Vagina (tissue), 2 donors: ENCODE measurements at regions not wholly inside any gene's neighbourhood (a gene's known extent, or its start where the extent isn't known, plus 50 kb on each side); places are given as distances from the start of the nearest gene placed in this dataset.

Source experiments
- DNase-seq, 2 donors: peaks; one replicate each; pipeline ENCODE4 v3.0.0-alpha.2; 2017; ENCODE audit errors: extremely low spot score in 2 of 2
- H3K27ac ChIP-seq: fragments of 200-600 bp; sonication (generic); one replicate; pipeline ENCODE4 v1.5.1; 2019
- H3K27me3 ChIP-seq: fragments of 200-600 bp; sonication (generic); one replicate; pipeline ENCODE4 v1.5.1; 2019
- H3K36me3 ChIP-seq, 2 donors: fragments of 200-600 bp; sonication (generic); one replicate each; pipeline ENCODE4 v1.5.1; 2017 to 2019
- H3K4me1 ChIP-seq: fragments of 200-600 bp; sonication (generic); one replicate; pipeline ENCODE4 v1.5.1; 2019
- H3K4me3 ChIP-seq, 2 donors: fragments of 200-600 bp; sonication (generic); 1 replicate in 1 of 2; 2 replicates in 1 of 2; pipeline ENCODE4 v1.5.1; 2016 to 2019
- H3K9me3 ChIP-seq: fragments of 200-600 bp; sonication (generic); one replicate; pipeline ENCODE4 v1.5.1; 2019
- CTCF ChIP-seq, 3 experiments: fragments of 450-650 bp in 2 of 3; fragments of 200-600 bp in 1 of 3; sonication (generic) in 1 of 3; IDR thresholded peaks; one replicate each; pipeline ENCODE4 v1.5.1; 2017 to 2019; ENCODE audit warnings: antibody characterized with exemption in 3 of 3, mild to moderate bottlenecking in 2 of 3, moderate library complexity in 2 of 3
- POLR2A ChIP-seq, 2 donors: fragments of 450-650 bp; IDR thresholded peaks; one replicate each; pipeline ENCODE4 v1.6.1; 2017; ENCODE audit warnings: antibody characterized with exemption in 2 of 2, mild to moderate bottlenecking in 2 of 2, moderate library complexity in 2 of 2
- POLR2AphosphoS5 ChIP-seq, 2 donors: sonication (generic); formaldehyde crosslinking; IDR thresholded peaks; one replicate each; pipeline ENCODE4 v1.9.0; 2017; ENCODE audit warnings: antibody characterized with exemption in 2 of 2, mild to moderate bottlenecking in 2 of 2, low read depth in 1 of 2; ENCODE audit not compliant: insufficient read depth in 1 of 2
- intact Hi-C: fragments of 100-400 bp; cut with DNase I; formaldehyde crosslinking; loops from one replicate; pipeline ENCODE4 v1.15.1; 2023

- no peaks in the 10 kb centered on the region for H3K9me3 ChIP-seq
- no peaks in the 10 kb centered on the region for H3K36me3 ChIP-seq
- no peaks in the 10 kb centered on the region for H3K4me1 ChIP-seq
- DNase-seq = no peak
- no peaks in the 10 kb centered on the region for H3K27me3 ChIP-seq
- intact Hi-C loops = no loop called here
- no peak overlapping the region for H3K4me3 ChIP-seq
- H3K27ac ChIP-seq = no peak overlapping the region
- no peak for TF ChIP-seq POLR2A (IDR thresholded peaks at IDR 0.05)
- no peak for TF ChIP-seq POLR2AphosphoS5 (IDR thresholded peaks at IDR 0.05; ENCODE audit: insufficient read depth in 1 of 2, low read depth in 1 of 2)
- no peak for TF ChIP-seq CTCF (IDR thresholded peaks at IDR 0.05)
Measured at GRCh38 chr3:804211-804610, 288.6 kb upstream of the CNTN6 start.

GRCh38 chr3:805326-805725 is 287.5 kb upstream of the CNTN6 start:
- no peaks in the 10 kb centered on the region for H3K4me1 ChIP-seq
- H3K27me3 ChIP-seq = no peaks in the 10 kb centered on the region
- H3K4me3 ChIP-seq = no peak overlapping the region
- TF ChIP-seq POLR2A (IDR thresholded peaks at IDR 0.05) (no peak), CTCF (IDR thresholded peaks at IDR 0.05) (no peak), POLR2AphosphoS5 (IDR thresholded peaks at IDR 0.05; ENCODE audit: insufficient read depth in 1 of 2, low read depth in 1 of 2) (no peak)
- H3K36me3 ChIP-seq = no peaks in the 10 kb centered on the region
- intact Hi-C loops = no loop called here
- H3K9me3 ChIP-seq = no peaks in the 10 kb centered on the region
- no peak overlapping the region for H3K27ac ChIP-seq
- DNase-seq = no peak

GRCh38 chr3:806006-806405 is 286.8 kb upstream of the CNTN6 start:
- no peaks in the 10 kb centered on the region for H3K4me1 ChIP-seq
- no peak for TF ChIP-seq POLR2AphosphoS5 (IDR thresholded peaks at IDR 0.05; ENCODE audit: insufficient read depth in 1 of 2, low read depth in 1 of 2)
- TF ChIP-seq CTCF (IDR thresholded peaks at IDR 0.05) = no peak
- TF ChIP-seq POLR2A (IDR thresholded peaks at IDR 0.05) = no peak
- no peaks in the 10 kb centered on the region for H3K9me3 ChIP-seq
- H3K36me3 ChIP-seq = no peaks in the 10 kb centered on the region
- H3K4me3 ChIP-seq = no peak overlapping the region
- no peak overlapping the region for H3K27ac ChIP-seq
- DNase-seq = no peak
- intact Hi-C loops = no loop called here
- H3K27me3 ChIP-seq = no peaks in the 10 kb centered on the region

GRCh38 chr3:816605-817004 is 276.2 kb upstream of the CNTN6 start:
- no peak for DNase-seq
- no peaks in the 10 kb centered on the region for H3K27me3 ChIP-seq
- H3K27ac ChIP-seq = no peak overlapping the region
- no peaks in the 10 kb centered on the region for H3K9me3 ChIP-seq
- no peak overlapping the region for H3K4me3 ChIP-seq
- H3K4me1 ChIP-seq = no peaks in the 10 kb centered on the region
- TF ChIP-seq POLR2A (IDR thresholded peaks at IDR 0.05) (no peak), CTCF (IDR thresholded peaks at IDR 0.05) (no peak), POLR2AphosphoS5 (IDR thresholded peaks at IDR 0.05; ENCODE audit: insufficient read depth in 1 of 2, low read depth in 1 of 2) (no peak)
- H3K36me3 ChIP-seq = no peaks in the 10 kb centered on the region
- intact Hi-C loops = no loop called here

- intact Hi-C loops = no loop called here
- no peak for DNase-seq
- Histone ChIP-seq H3K36me3 (no peaks in the 10 kb centered on the region), H3K27ac (no peak overlapping the region), H3K9me3 (no peaks in the 10 kb centered on the region), H3K4me1 (no peaks in the 10 kb centered on the region), H3K4me3 (no peak overlapping the region), H3K27me3 (no peaks in the 10 kb centered on the region)
- no peak for TF ChIP-seq CTCF (IDR thresholded peaks at IDR 0.05)
- no peak for TF ChIP-seq POLR2A (IDR thresholded peaks at IDR 0.05)
- TF ChIP-seq POLR2AphosphoS5 (IDR thresholded peaks at IDR 0.05; ENCODE audit: insufficient read depth in 1 of 2, low read depth in 1 of 2) = no peak
Measured at GRCh38 chr3:834679-835078, 258.1 kb upstream of the CNTN6 start.
